ENCODE measurements at regions not wholly inside any gene's neighbourhood (a gene's known extent, or its start where the extent isn't known, plus 50 kb on each side); places are given as distances from the start of the nearest gene placed in this dataset.

GRCh38 chr22:47586946-47587345 is 824.5 kb downstream of the TBC1D22A start:
- no peak for TF ChIP-seq CTCF (IDR thresholded peaks at IDR 0.05 in 2 of 3, conservative IDR thresholded peaks at IDR 0.05 in 1 of 3; ENCODE audit: borderline replicate concordance in 1 of 3, insufficient read depth in 1 of 3, low read depth in 2 of 3, low read length in 2 of 3)
- no peak for TF ChIP-seq POLR2AphosphoS5 (IDR thresholded peaks at IDR 0.05; ENCODE audit: low read depth, low read length)
- no peak for TF ChIP-seq EZH2 (IDR thresholded peaks at IDR 0.05)
- no peak for TF ChIP-seq ELF1 (IDR thresholded peaks at IDR 0.05; ENCODE audit: borderline replicate concordance, low read depth)
- TF ChIP-seq SIN3A (IDR thresholded peaks at IDR 0.05; ENCODE audit: low read depth) = no peak
- TF ChIP-seq POLR2A (IDR thresholded peaks at IDR 0.05; ENCODE audit: borderline replicate concordance, extremely low read depth, insufficient read depth, insufficient read length) = no peak
- TF ChIP-seq CEBPB (IDR thresholded peaks at IDR 0.05; ENCODE audit: low read depth) = no peak
- TF ChIP-seq CBX3 (IDR thresholded peaks at IDR 0.05; ENCODE audit: low read depth) = no peak
- no peak for TF ChIP-seq ATF3 (IDR thresholded peaks at IDR 0.05)
- TF ChIP-seq TCF7L2 (IDR thresholded peaks at IDR 0.05; ENCODE audit: borderline replicate concordance, extremely low read depth, insufficient read depth, insufficient read length) = no peak
- no peak for TF ChIP-seq EGR1 (IDR thresholded peaks at IDR 0.05; ENCODE audit: low read depth)
